Testis (tissue), 2 donors: ENCODE measurements at regions not wholly inside any gene's neighbourhood (a gene's known extent, or its start where the extent isn't known, plus 50 kb on each side); places are given as distances from the start of the nearest gene placed in this dataset.

Source experiments
- DNase-seq: peaks from one replicate; pipeline ENCODE4 v3.0.0-alpha.2; 2019
- H3K27ac ChIP-seq, 2 donors: fragments of 200-600 bp; sonication (generic); one replicate each; pipeline ENCODE4 v1.5.1; 2019
- H3K27me3 ChIP-seq: fragments of 200-600 bp; sonication (generic); one replicate; pipeline ENCODE4 v1.5.1; 2019
- H3K36me3 ChIP-seq: fragments of 200-600 bp; sonication (generic); one replicate; pipeline ENCODE4 v1.5.1; 2017; ENCODE audit warnings: low read depth; ENCODE audit errors: missing control alignments
- H3K4me1 ChIP-seq: fragments of 200-600 bp; sonication (generic); one replicate; pipeline ENCODE4 v1.5.1; 2019
- H3K4me3 ChIP-seq, 2 donors: fragments of 200-600 bp; sonication (generic); one replicate each; pipeline ENCODE4 v1.5.1; 2017 to 2019
- H3K9me3 ChIP-seq: fragments of 200-600 bp; sonication (generic); one replicate; pipeline ENCODE4 v1.5.1; 2017
- POLR2A ChIP-seq: fragments of 450-650 bp; IDR thresholded peaks from one replicate; pipeline ENCODE4 v1.6.1; 2017; ENCODE audit warnings: antibody characterized with exemption, mild to moderate bottlenecking, moderate library complexity
- WGBS, 2 donors: methylation state at CpG; one replicate each; pipeline ENCODE4 v1.1.5; 2018; 5-methylcytosine and 5-hydroxymethylcytosine counted together
- intact Hi-C: fragments of 100-400 bp; cut with DNase I; formaldehyde crosslinking; loops from one replicate; pipeline ENCODE4 v1.15.1; 2023; ENCODE audit warnings: low total_unique reads
- TF ChIP-seq, protein P1 (sequence below), 3 experiments: fragments of 450-650 bp in 2 of 3; fragments of 200-600 bp in 1 of 3; sonication (generic) in 1 of 3; IDR thresholded peaks; one replicate each; pipeline ENCODE4 v1.5.1; 2016 to 2019; ENCODE audit warnings: antibody characterized with exemption in 3 of 3, mild to moderate bottlenecking in 2 of 3, moderate library complexity in 1 of 3

DNA sequence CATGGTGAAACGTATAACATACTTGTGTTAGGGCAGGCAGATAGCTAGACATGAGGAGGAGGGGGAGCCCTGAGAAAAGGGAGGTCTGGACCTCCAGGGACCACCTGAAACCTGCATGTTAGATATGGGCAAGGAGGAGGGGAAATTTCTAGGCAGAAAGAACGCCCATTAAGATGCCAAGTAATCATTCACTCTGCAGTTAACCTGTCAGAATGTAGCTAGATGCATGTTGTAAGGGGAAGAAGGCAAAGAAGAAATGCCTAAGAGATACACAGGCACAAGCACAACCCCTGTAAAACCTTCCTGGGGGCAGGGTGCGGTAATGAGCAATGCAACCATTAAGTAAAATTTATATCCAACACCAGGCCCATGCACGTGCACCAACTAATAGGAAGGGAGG is 1055.3 kb upstream of the SPRY2 start:
- TF ChIP-seq POLR2A = no peak

DNA sequence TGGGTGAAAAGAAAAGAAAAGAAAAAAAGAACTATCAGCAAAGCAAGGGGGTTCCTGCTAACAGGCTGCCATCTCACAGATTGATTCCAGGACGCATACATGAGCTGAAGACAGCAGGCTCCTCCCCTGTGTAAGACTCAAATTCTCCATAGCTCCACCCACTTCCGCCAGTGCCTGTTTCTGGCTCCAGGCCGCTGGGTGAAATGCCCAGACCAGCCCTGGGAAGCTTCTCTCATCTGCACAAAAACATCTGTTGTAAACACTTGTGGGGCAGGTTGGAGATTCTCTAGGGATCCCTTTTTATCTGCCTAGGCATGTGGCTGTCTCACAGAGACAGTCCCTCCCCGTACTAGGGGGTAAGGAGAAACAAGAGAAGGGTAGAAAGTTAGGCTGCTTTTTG is 1054.4 kb upstream of the SPRY2 start:
- intact Hi-C loops = no loop called here
- WGBS, 2 donors = 68 to 70% methylated on average over 4 of the region's 4 CpGs
- no peaks in the 10 kb centered on the region for H3K4me1 ChIP-seq

More for the DNA sequence above, 1055.3 kb upstream of the SPRY2 start:
- Histone ChIP-seq H3K4me3 (no peak overlapping the region), H3K36me3 (no peaks in the 10 kb centered on the region), H3K9me3 (no peaks in the 10 kb centered on the region), H3K4me1 (no peaks in the 10 kb centered on the region), H3K27ac (no peak overlapping the region), H3K27me3 (no peaks in the 10 kb centered on the region)
- DNase-seq = no peak
- intact Hi-C loops = no loop called here
- 27 to 47% methylated on average over 4 of the region's 4 CpGs for WGBS, 2 donors

DNA sequence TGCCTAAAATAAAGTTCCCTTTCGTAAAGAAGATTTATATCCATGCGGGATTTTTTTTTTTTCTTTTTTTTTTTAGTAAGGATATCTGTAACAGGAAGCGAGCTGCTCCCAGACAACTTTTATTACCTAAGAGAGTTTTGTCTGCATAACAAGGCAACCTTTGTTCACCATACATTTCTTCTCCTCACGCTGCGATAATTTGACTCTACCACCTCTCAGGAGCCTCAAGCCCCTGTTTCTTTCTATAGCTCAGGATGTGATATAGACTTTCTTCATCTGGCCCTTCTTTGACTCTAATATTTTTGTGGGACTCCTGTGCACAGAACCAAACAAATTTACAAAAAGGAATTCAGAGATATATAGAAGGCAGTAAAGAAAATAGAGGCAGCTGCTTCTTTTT is 1053.7 kb upstream of the SPRY2 start:
- TF ChIP-seq, protein P1, sequence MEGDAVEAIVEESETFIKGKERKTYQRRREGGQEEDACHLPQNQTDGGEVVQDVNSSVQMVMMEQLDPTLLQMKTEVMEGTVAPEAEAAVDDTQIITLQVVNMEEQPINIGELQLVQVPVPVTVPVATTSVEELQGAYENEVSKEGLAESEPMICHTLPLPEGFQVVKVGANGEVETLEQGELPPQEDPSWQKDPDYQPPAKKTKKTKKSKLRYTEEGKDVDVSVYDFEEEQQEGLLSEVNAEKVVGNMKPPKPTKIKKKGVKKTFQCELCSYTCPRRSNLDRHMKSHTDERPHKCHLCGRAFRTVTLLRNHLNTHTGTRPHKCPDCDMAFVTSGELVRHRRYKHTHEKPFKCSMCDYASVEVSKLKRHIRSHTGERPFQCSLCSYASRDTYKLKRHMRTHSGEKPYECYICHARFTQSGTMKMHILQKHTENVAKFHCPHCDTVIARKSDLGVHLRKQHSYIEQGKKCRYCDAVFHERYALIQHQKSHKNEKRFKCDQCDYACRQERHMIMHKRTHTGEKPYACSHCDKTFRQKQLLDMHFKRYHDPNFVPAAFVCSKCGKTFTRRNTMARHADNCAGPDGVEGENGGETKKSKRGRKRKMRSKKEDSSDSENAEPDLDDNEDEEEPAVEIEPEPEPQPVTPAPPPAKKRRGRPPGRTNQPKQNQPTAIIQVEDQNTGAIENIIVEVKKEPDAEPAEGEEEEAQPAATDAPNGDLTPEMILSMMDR (IDR thresholded peaks at IDR 0.05) = no peak
- TF ChIP-seq POLR2A = no peak
- H3K36me3 ChIP-seq = no peaks in the 10 kb centered on the region
- no peaks in the 10 kb centered on the region for H3K9me3 ChIP-seq
- H3K4me3 ChIP-seq = no peak overlapping the region
- intact Hi-C loops = no loop called here
- no peak overlapping the region for H3K27ac ChIP-seq
- H3K4me1 ChIP-seq = no peaks in the 10 kb centered on the region
- H3K27me3 ChIP-seq = no peaks in the 10 kb centered on the region
- DNase-seq = no peak
- WGBS, 2 donors = 49 to 59% methylated on average over 5 of the region's 5 CpGs

More for the DNA sequence above, 1054.4 kb upstream of the SPRY2 start:
- no peak overlapping the region for H3K27ac ChIP-seq
- H3K9me3 ChIP-seq = no peaks in the 10 kb centered on the region
- no peaks in the 10 kb centered on the region for H3K27me3 ChIP-seq
- TF ChIP-seq, protein P1 (IDR thresholded peaks at IDR 0.05) = no peak
- no peak for TF ChIP-seq POLR2A
- peak; percentile 17 for DNase-seq
- H3K4me3 ChIP-seq = no peak overlapping the region
- H3K36me3 ChIP-seq = no peaks in the 10 kb centered on the region

DNA sequence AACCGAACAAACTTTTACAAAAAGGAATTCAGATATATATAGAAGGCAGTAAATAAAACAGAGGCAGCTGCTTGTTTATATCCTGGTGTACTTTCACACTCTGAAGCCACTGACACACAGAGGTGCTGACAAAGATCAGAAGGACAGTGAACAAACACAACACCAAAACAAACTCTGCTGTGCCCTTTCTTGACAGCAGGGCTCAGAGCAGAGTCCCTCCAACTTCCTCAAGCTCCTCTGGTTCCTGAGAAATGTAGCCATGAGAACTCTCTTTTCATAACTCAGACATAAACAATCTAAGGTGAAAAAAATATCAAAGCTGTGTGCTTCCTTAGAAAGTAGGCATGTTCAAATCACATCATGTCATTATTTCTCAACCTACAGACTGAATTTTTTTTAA is 1052.8 kb upstream of the SPRY2 start:
- Histone ChIP-seq H3K4me3 (no peak overlapping the region), H3K27me3 (no peaks in the 10 kb centered on the region), H3K27ac (no peak overlapping the region), H3K4me1 (no peaks in the 10 kb centered on the region), H3K36me3 (no peaks in the 10 kb centered on the region), H3K9me3 (no peaks in the 10 kb centered on the region)
- intact Hi-C loops = no loop called here
- WGBS, 2 donors = 38 to 53% methylated on average over 1 of the region's 1 CpG
- no peak for DNase-seq
- TF ChIP-seq POLR2A = no peak
- TF ChIP-seq, protein P1 (IDR thresholded peaks at IDR 0.05) = no peak

DNA sequence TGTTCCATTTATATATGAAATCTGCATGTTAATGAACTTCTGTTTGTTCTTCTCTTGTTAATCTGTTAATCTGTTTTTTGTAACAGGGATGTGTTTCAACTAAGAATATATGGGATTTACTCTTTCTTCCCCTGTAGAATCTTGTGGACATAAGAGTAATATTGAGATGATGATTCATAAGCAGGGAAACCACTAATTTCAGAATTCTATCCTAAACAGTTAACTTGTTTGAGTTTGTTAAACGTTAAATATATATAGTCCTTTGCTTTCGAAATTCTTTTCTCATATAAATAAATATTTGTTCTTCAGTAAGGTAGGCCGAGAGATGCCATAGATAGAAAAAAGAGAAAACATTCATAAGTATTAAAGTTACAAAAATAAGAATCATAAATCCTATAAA is 1052.2 kb upstream of the SPRY2 start:
- intact Hi-C loops = no loop called here
- H3K9me3 ChIP-seq = no peaks in the 10 kb centered on the region
- H3K36me3 ChIP-seq = no peaks in the 10 kb centered on the region
- no peak for TF ChIP-seq POLR2A
- TF ChIP-seq, protein P1 (IDR thresholded peaks at IDR 0.05) = no peak
- H3K27me3 ChIP-seq = no peaks in the 10 kb centered on the region
- H3K27ac ChIP-seq = no peak overlapping the region
- no peaks in the 10 kb centered on the region for H3K4me1 ChIP-seq
- 75 to 83% methylated on average over 3 of the region's 3 CpGs for WGBS, 2 donors
- no peak for DNase-seq
- no peak overlapping the region for H3K4me3 ChIP-seq
